GM12878 (cell line): ENCODE measurements at regions not wholly inside any gene's neighbourhood (a gene's known extent, or its start where the extent isn't known, plus 50 kb on each side); places are given as distances from the start of the nearest gene placed in this dataset.

Experiments
- EP300 ChIP-seq, 2 experiments: fragments of 150-350 bp in 1 of 2; IDR thresholded peaks; 2 replicates each; pipeline ENCODE4 v1.6.1; 2011 to 2012; ENCODE audit warnings: low read depth in 2 of 2, low read length in 2 of 2, borderline replicate concordance in 1 of 2, improper control_type of control experiment in 1 of 2, inconsistent platforms in 1 of 2; ENCODE audit not compliant: control insufficient read depth in 1 of 2
- POLR2A ChIP-seq: IDR thresholded peaks from 2 replicates; pipeline ENCODE4 v1.6.1; 2011; ENCODE audit warnings: low read depth, mild to moderate bottlenecking, low read length
- SIX5 ChIP-seq: IDR thresholded peaks from 2 replicates; pipeline ENCODE4 v1.6.1; 2011; ENCODE audit warnings: mild to moderate bottlenecking, low read depth, low read length, moderate library complexity; ENCODE audit not compliant: severe bottlenecking
- TF ChIP-seq, protein P1 (sequence below): IDR thresholded peaks from 2 replicates; pipeline ENCODE4 v1.6.1; 2011; ENCODE audit warnings: mild to moderate bottlenecking, low read depth, low read length, moderate library complexity; ENCODE audit not compliant: insufficient replicate concordance
- TF ChIP-seq, protein P2 (sequence below), 3 experiments: IDR thresholded peaks in 2 of 3; conservative IDR thresholded peaks in 1 of 3; 2 replicates each; pipeline ENCODE4 v1.5.1; 2011; ENCODE audit warnings: low read depth in 3 of 3, low read length in 3 of 3, mild to moderate bottlenecking in 3 of 3, control low read depth in 2 of 3, moderate library complexity in 2 of 3, inconsistent platforms in 1 of 3, mixed read lengths in 1 of 3; ENCODE audit not compliant: control insufficient read depth in 2 of 3, insufficient read depth in 1 of 3; ENCODE audit errors: extremely low read depth in 1 of 3

DNA sequence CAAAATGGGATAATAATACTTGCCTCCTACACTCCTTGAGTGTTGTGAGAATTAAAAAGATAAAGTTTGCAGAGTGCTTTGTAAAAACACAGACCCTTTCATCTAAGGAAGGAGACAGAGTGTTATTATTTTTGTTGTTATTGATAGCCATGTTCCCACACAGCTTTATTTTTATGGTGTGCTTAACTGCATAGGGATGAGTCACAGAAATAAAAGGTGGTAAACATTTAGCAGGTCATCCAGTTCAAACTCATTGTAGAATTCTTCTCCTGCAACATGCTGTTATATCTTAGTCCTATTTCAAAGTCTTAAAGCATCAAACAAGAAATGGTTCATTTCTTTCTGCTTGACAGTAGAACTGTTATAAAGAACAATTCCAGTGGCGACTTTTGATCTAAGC, 367.5 kb upstream of the ACTBL2 start:
- TF ChIP-seq POLR2A (no peak), SIX5 (no peak), EP300 (IDR thresholded peaks at IDR 0.05; ENCODE audit: borderline replicate concordance in 1 of 2, control insufficient read depth in 1 of 2, low read depth in 2 of 2, low read length in 2 of 2) (no peak)
- TF ChIP-seq, protein P1, sequence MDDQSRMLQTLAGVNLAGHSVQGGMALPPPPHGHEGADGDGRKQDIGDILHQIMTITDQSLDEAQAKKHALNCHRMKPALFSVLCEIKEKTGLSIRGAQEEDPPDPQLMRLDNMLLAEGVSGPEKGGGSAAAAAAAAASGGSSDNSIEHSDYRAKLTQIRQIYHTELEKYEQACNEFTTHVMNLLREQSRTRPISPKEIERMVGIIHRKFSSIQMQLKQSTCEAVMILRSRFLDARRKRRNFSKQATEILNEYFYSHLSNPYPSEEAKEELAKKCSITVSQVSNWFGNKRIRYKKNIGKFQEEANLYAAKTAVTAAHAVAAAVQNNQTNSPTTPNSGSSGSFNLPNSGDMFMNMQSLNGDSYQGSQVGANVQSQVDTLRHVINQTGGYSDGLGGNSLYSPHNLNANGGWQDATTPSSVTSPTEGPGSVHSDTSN = no peak
- TF ChIP-seq, protein P2, sequence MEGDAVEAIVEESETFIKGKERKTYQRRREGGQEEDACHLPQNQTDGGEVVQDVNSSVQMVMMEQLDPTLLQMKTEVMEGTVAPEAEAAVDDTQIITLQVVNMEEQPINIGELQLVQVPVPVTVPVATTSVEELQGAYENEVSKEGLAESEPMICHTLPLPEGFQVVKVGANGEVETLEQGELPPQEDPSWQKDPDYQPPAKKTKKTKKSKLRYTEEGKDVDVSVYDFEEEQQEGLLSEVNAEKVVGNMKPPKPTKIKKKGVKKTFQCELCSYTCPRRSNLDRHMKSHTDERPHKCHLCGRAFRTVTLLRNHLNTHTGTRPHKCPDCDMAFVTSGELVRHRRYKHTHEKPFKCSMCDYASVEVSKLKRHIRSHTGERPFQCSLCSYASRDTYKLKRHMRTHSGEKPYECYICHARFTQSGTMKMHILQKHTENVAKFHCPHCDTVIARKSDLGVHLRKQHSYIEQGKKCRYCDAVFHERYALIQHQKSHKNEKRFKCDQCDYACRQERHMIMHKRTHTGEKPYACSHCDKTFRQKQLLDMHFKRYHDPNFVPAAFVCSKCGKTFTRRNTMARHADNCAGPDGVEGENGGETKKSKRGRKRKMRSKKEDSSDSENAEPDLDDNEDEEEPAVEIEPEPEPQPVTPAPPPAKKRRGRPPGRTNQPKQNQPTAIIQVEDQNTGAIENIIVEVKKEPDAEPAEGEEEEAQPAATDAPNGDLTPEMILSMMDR (IDR thresholded peaks at IDR 0.05 in 2 of 3, conservative IDR thresholded peaks at IDR 0.05 in 1 of 3; ENCODE audit: control insufficient read depth in 2 of 3, extremely low read depth in 1 of 3, insufficient read depth in 1 of 3, low read depth in 3 of 3, low read length in 3 of 3) = no peak
